Ectodermal cell (in vitro differentiated cells): ENCODE measurements at regions not wholly inside any gene's neighbourhood (a gene's known extent, or its start where the extent isn't known, plus 50 kb on each side); places are given as distances from the start of the nearest gene placed in this dataset.

Experiments used
- H3K27ac ChIP-seq: 2 replicates; pipeline ENCODE4 v1.7.0; 2013; ENCODE audit warnings: mild to moderate bottlenecking, low read depth, low read length; ENCODE audit not compliant: insufficient read depth, poor library complexity, severe bottlenecking
- H3K27me3 ChIP-seq: 2 replicates; pipeline ENCODE4 v1.7.0; 2013; ENCODE audit warnings: mild to moderate bottlenecking, low read length; ENCODE audit not compliant: insufficient read depth, control insufficient read depth, poor library complexity, severe bottlenecking
- H3K36me3 ChIP-seq: one replicate; pipeline ENCODE4 v1.7.0; 2013; ENCODE audit warnings: low read length; ENCODE audit not compliant: control insufficient read depth, insufficient read depth
- H3K4me1 ChIP-seq: one replicate; pipeline ENCODE4 v1.7.0; 2013; ENCODE audit warnings: low read length; ENCODE audit not compliant: control insufficient read depth, insufficient read depth
- H3K4me3 ChIP-seq: 2 replicates; pipeline ENCODE4 v1.7.0; 2013; ENCODE audit warnings: low read depth, low read length, control low read depth; ENCODE audit not compliant: insufficient read depth
- H3K9me3 ChIP-seq: 2 replicates; pipeline ENCODE4 v1.7.0; 2013; ENCODE audit warnings: mild to moderate bottlenecking, low read length, moderate library complexity; ENCODE audit not compliant: control insufficient read depth
- WGBS, 2 experiments: methylation state at CpG; one replicate each; pipeline ENCODE4 v1.1.7; 2013; ENCODE audit warnings: missing lambda C conversion rate in 2 of 2; 5-methylcytosine and 5-hydroxymethylcytosine counted together

GRCh38 chr6:22809370-22809769 is 240.0 kb downstream of the HDGFL1 start:
- no peaks in the 10 kb centered on the region for H3K27me3 ChIP-seq
- H3K36me3 ChIP-seq: no peaks in the 10 kb centered on the region
- no peaks in the 10 kb centered on the region for H3K4me1 ChIP-seq
- 75 to 89% methylated on average over 1 of the region's 1 CpG for WGBS, 2 experiments
- no peaks in the 10 kb centered on the region for H3K9me3 ChIP-seq
- no peak overlapping the region for H3K27ac ChIP-seq
- H3K4me3 ChIP-seq: no peak overlapping the region

- H3K9me3 ChIP-seq: no peaks in the 10 kb centered on the region
- H3K36me3 ChIP-seq: no peaks in the 10 kb centered on the region
- 86 to 100% methylated on average over 1 of the region's 1 CpG for WGBS, 2 experiments
- no peak overlapping the region for H3K4me3 ChIP-seq
- no peak overlapping the region for H3K27ac ChIP-seq
- H3K27me3 ChIP-seq: no peaks in the 10 kb centered on the region
- no peaks in the 10 kb centered on the region for H3K4me1 ChIP-seq
These were observed 249.8 kb downstream of the HDGFL1 start for GRCh38 chr6:22819209-22819608.

- Histone ChIP-seq H3K9me3 (no peaks in the 10 kb centered on the region), H3K27me3 (no peaks in the 10 kb centered on the region), H3K4me3 (no peak overlapping the region), H3K27ac (no peak overlapping the region), H3K4me1 (no peaks in the 10 kb centered on the region), H3K36me3 (no peaks in the 10 kb centered on the region)
- WGBS, 2 experiments: 62 to 81% methylated on average over 2 to 3 of the region's 3 CpGs
These were observed 252.4 kb downstream of the HDGFL1 start for GRCh38 chr6:22821664-22822320.

- 92 to 95% methylated on average over 3 of the region's 3 CpGs for WGBS, 2 experiments
These were observed 255.8 kb downstream of the HDGFL1 start for GRCh38 chr6:22825210-22825609.

GRCh38 chr6:22826961-22827360 is 257.6 kb downstream of the HDGFL1 start:
- Histone ChIP-seq H3K9me3 (no peaks in the 10 kb centered on the region), H3K27ac (no peak overlapping the region), H3K4me3 (no peak overlapping the region), H3K36me3 (no peaks in the 10 kb centered on the region), H3K27me3 (no peaks in the 10 kb centered on the region), H3K4me1 (no peaks in the 10 kb centered on the region)
- WGBS, 2 experiments: 89 to 92% methylated on average over 2 of the region's 2 CpGs

More at GRCh38 chr6:22825210-22825609, 255.8 kb downstream of the HDGFL1 start:
- no peaks in the 10 kb centered on the region for H3K27me3 ChIP-seq
- H3K9me3 ChIP-seq: no peaks in the 10 kb centered on the region
- no peak overlapping the region for H3K4me3 ChIP-seq
- H3K27ac ChIP-seq: no peak overlapping the region
- H3K36me3 ChIP-seq: no peaks in the 10 kb centered on the region
- no peaks in the 10 kb centered on the region for H3K4me1 ChIP-seq

GRCh38 chr6:22827760-22828159 is 258.4 kb downstream of the HDGFL1 start:
- Histone ChIP-seq H3K36me3 (no peaks in the 10 kb centered on the region), H3K4me3 (no peak overlapping the region), H3K9me3 (no peaks in the 10 kb centered on the region), H3K27ac (no peak overlapping the region), H3K4me1 (no peaks in the 10 kb centered on the region), H3K27me3 (no peaks in the 10 kb centered on the region)
- 60 to 61% methylated on average over 1 of the region's 1 CpG for WGBS, 2 experiments

- no peaks in the 10 kb centered on the region for H3K9me3 ChIP-seq
- 57 to 61% methylated on average over 9 to 12 of the region's 13 CpGs for WGBS, 2 experiments
- no peaks in the 10 kb centered on the region for H3K4me1 ChIP-seq
- H3K27ac ChIP-seq: no peak overlapping the region
- no peaks in the 10 kb centered on the region for H3K36me3 ChIP-seq
- no peak overlapping the region for H3K4me3 ChIP-seq
- H3K27me3 ChIP-seq: no peaks in the 10 kb centered on the region
These were observed 259.1 kb downstream of the HDGFL1 start for GRCh38 chr6:22828179-22829062.

GRCh38 chr6:22829070-22829469 is 259.7 kb downstream of the HDGFL1 start:
- no peaks in the 10 kb centered on the region for H3K9me3 ChIP-seq
- H3K4me1 ChIP-seq: no peaks in the 10 kb centered on the region
- no peak overlapping the region for H3K4me3 ChIP-seq
- no peaks in the 10 kb centered on the region for H3K27me3 ChIP-seq
- H3K36me3 ChIP-seq: no peaks in the 10 kb centered on the region
- no peak overlapping the region for H3K27ac ChIP-seq

GRCh38 chr6:22830463-22830862 is 261.1 kb downstream of the HDGFL1 start:
- Histone ChIP-seq H3K36me3 (no peaks in the 10 kb centered on the region), H3K4me1 (no peaks in the 10 kb centered on the region), H3K9me3 (no peaks in the 10 kb centered on the region), H3K27me3 (no peaks in the 10 kb centered on the region), H3K27ac (no peak overlapping the region), H3K4me3 (no peak overlapping the region)
- WGBS, 2 experiments: 93 to 95% methylated on average over 2 of the region's 3 CpGs

- WGBS, 2 experiments: 75 to 80% methylated on average over 3 of the region's 3 CpGs
- H3K36me3 ChIP-seq: no peaks in the 10 kb centered on the region
- no peaks in the 10 kb centered on the region for H3K9me3 ChIP-seq
- no peak overlapping the region for H3K4me3 ChIP-seq
- no peaks in the 10 kb centered on the region for H3K27me3 ChIP-seq
- no peak overlapping the region for H3K27ac ChIP-seq
- H3K4me1 ChIP-seq: no peaks in the 10 kb centered on the region
These were observed 263.8 kb downstream of the HDGFL1 start for GRCh38 chr6:22833191-22833590.
